ENCODE measurements at regions not wholly inside any gene's neighbourhood (a gene's known extent, or its start where the extent isn't known, plus 50 kb on each side); places are given as distances from the start of the nearest gene placed in this dataset.
"Not testable (repeated sequence)": the region's sequence is repeated elsewhere in the genome, so short reads cannot be mapped to it uniquely, and the experiment has no call there.

- DNase-seq (ENCODE audit: extremely low read depth in 1 of 11, low read depth in 9 of 11, low spot score in 4 of 11): no peak
These were observed 498.6 kb downstream of the GRXCR1 start for GRCh38 chr4:43391069-43391468.

DNA sequence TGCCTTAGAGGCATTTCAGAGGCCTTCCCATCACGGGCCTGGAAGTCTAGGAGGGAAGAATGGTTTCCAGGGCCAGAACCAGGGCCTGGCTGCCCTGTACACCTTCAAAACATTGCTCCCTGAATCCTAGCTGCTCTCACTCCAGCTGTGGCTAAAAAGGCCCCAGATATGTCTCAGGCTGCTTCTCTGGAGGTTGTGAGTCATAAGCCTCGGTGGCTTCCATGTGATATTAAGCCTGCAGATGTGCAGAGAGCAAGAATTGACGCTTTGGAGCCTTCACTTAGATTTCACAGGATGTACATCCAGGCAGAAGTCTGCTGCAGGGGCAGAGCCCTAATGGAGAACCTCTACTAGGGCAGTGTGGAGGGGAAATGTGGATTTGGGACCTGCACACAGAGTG lies 502.5 kb downstream of the GRXCR1 start:
- no peak for DNase-seq (ENCODE audit: extremely low read depth in 1 of 11, low read depth in 9 of 11, low spot score in 4 of 11)

- no peak for DNase-seq (ENCODE audit: extremely low read depth in 1 of 11, low read depth in 9 of 11, low spot score in 4 of 11)
These were observed 507.2 kb downstream of the GRXCR1 start for GRCh38 chr4:43399726-43400125.

DNA sequence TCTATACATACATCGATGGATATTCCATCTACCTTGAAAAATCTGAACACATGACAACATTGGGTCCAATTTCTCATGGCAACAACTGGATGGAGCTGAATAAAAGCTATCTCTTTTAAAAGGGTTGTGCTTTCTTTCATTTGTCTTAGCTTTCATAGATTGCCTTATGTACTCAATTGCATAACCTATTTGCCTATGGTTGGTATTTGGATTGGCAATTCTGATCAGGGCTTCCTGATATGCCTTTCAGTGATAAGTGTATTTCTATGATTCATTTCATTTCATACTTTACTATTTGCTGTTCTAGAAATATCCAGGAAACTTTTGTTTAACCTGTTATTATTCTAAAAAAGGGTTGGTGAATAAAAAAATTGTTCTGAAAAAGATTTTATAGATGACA lies 509.9 kb downstream of the GRXCR1 start:
- no peak for DNase-seq (ENCODE audit: extremely low read depth in 1 of 11, low read depth in 9 of 11, low spot score in 4 of 11)

GRCh38 chr4:43410636-43411035 lies 518.1 kb downstream of the GRXCR1 start:
- DNase-seq (ENCODE audit: extremely low read depth in 1 of 11, low read depth in 9 of 11, low spot score in 4 of 11): no peak

GRCh38 chr4:43411226-43411625 lies 518.7 kb downstream of the GRXCR1 start:
- no peak for DNase-seq (ENCODE audit: extremely low read depth in 1 of 11, low read depth in 9 of 11, low spot score in 4 of 11)

- DNase-seq (ENCODE audit: extremely low read depth in 1 of 11, low read depth in 9 of 11, low spot score in 4 of 11): no peak
These were observed 530.8 kb downstream of the GRXCR1 start for GRCh38 chr4:43423276-43423675.

GRCh38 chr4:43425206-43425605 lies 532.7 kb downstream of the GRXCR1 start:
- DNase-seq (ENCODE audit: extremely low read depth in 1 of 11, low read depth in 9 of 11, low spot score in 4 of 11): no peak

- no peak for DNase-seq (ENCODE audit: extremely low read depth in 1 of 11, low read depth in 9 of 11, low spot score in 4 of 11)
These were observed 542.8 kb downstream of the GRXCR1 start for GRCh38 chr4:43435291-43435690.

DNA sequence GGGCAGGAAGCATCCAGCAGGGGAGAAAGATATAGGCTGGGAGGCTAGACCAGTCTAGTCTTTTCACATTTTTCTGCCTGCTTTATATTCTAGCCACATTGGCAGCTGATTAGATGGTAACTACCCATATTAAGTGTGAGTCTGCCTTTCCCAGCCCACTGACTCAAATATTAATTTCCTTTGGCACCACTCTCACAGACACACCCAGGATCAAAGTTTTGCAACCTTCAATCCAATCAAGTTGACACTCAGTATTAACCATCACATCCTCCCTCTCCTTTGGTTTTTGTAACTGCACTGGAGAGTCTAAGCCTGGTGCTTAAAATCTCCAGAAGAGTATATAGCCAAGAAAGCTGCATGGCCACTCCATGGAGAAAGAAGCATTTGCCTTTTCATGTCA lies 560.4 kb downstream of the GRXCR1 start:
- no peak for DNase-seq (ENCODE audit: extremely low read depth in 1 of 11, low read depth in 9 of 11, low spot score in 4 of 11)

DNA sequence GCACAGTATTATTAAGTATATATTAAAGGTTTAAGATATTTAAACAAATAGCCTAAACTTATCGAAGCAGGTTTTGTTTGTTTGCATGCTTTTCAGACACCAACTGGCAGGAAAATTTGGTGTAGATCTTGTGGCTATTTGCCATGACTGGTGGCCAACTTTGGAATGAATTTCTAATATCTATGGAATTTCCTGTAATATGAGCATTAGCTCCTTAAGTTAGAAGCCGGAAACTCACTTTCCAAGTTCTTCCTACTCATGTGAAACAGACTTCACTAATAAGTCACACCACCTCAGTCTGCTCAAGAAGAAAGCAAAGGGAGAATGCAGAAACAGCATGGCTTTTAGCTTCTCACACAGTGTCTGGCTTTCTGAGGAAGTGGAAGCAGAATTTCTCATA lies 563.9 kb downstream of the GRXCR1 start:
- no peak for DNase-seq (ENCODE audit: extremely low read depth in 1 of 11, low read depth in 9 of 11, low spot score in 4 of 11)

DNA sequence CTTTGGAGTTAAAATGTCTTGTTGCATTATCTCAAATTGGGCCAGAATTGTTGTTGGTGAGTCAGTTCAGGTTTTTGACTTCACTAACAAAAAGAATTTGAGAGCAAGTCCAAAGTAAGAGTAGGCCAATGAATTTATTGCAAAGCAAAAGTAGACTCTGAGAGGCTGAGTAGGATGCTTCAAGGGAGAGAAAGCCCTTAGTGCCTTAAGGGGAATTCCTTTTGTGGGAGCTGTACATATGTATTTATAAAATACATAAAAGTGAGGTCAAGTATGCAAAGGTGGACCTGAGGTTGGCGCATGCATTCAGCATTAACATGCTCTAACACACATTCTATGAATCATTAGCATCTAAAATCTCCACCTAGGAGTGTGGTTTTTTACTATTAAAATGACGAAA lies 565.4 kb downstream of the GRXCR1 start:
- no peak for DNase-seq (ENCODE audit: extremely low read depth in 1 of 11, low read depth in 9 of 11, low spot score in 4 of 11)

DNA sequence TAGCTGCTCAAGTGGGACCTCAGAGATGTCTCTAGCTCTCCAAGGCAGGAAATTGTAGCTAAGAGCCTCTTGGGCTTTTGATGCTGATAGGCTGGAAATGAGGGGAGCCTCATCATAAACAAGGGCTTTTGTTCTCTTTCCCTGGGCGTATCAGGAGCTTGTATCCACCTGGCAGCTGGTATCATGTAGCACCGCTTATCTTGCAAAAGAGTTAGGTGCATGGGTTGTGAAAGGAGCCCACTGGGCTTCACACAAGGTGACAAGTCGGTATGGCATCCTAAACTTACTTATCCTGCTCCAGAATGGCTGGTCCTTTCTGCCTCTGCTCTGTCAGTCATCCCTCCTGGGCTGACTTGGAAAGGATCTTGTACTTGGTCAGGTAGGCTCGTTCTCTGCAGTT lies 565.8 kb downstream of the GRXCR1 start:
- no peak for DNase-seq (ENCODE audit: extremely low read depth in 1 of 11, low read depth in 9 of 11, low spot score in 4 of 11)

DNA sequence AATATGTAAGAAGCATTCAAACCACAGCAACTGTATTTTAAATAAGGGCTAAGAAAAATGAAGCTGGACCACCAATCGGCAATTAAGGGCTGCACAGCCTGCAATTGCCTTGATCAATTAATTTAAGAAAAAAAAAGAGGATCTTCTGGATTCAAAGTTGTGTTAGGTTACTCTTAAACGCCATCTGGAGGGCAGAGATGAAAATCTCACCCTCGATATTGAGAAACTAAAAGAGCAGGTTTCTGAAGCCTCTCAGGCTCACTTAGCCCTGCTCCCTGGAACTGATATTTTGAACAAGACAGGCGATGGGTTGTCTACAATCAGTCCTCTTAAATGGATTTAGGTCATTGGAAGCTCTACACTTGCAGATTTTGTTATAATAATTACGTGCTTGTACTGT lies 579.4 kb downstream of the GRXCR1 start:
- DNase-seq (ENCODE audit: extremely low read depth in 1 of 11, low read depth in 9 of 11, low spot score in 4 of 11): no peak

DNA sequence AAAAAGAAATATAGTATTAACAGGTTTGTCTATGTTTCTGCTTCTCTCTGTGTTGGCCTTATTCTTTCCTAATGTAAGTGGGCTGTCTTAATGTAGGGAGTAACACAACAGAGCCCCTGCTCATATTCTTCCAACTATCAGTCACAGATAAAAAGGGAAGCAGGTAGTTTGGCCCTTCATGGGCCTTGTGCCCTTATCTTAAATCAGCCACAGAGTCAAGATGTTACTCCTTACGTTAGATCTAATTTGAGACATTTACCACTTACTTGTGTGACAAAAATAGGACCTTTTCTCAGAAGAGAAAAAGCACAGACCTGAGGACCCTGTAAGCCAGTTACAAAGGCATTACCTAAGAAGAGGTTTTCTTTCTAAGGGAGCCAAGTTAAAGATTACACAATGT lies 589.0 kb downstream of the GRXCR1 start:
- DNase-seq (ENCODE audit: extremely low read depth in 1 of 11, low read depth in 9 of 11, low spot score in 4 of 11): no peak

DNA sequence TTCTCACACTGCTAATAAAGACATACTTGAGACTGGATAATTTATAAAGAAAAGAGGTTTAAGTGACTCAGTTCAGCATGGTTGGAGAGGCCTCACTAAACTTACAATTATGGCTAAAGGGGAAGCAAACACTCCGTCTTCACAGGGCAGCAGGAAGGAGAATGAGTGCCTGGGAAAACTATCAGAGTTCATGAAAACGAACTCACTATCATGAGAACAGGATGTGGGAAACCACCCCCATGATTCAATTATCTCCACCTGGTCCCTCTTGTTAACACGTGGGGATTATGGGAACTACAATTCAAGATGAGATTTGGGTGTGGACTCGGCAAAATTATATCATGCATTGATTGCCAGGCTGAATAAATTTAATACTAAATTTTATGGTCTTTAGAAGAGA lies 592.7 kb downstream of the GRXCR1 start:
- no peak for DNase-seq (ENCODE audit: extremely low read depth in 1 of 11, low read depth in 9 of 11, low spot score in 4 of 11)

DNA sequence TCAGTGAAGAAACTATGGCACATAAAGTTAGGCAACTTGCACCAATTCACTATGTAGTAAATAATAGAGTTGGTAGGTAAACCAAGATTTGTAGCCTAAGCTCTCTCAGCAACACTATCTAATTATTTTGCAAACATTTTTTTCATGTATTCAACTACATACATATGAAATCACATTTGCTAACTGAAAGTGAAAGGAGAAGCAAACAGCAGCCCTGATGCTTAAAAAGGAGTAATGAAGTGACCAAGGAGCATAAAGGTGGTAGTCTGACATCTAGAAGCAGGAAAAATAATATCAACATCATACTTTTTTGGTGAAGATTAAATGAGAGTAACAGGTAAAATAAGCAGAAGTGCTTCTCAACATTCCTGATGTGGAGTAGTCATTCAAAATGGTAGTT lies 603.7 kb downstream of the GRXCR1 start:
- DNase-seq (ENCODE audit: extremely low read depth in 1 of 11, low read depth in 9 of 11, low spot score in 4 of 11): no peak

- DNase-seq (ENCODE audit: extremely low read depth in 1 of 11, low read depth in 9 of 11, low spot score in 4 of 11): no peak
These were observed 604.1 kb downstream of the GRXCR1 start for GRCh38 chr4:43496602-43497001.

- not testable (repeated sequence) for DNase-seq (ENCODE audit: extremely low read depth in 1 of 11, low read depth in 9 of 11, low spot score in 4 of 11)
These were observed 613.3 kb downstream of the GRXCR1 start for GRCh38 chr4:43505823-43506222.

DNA sequence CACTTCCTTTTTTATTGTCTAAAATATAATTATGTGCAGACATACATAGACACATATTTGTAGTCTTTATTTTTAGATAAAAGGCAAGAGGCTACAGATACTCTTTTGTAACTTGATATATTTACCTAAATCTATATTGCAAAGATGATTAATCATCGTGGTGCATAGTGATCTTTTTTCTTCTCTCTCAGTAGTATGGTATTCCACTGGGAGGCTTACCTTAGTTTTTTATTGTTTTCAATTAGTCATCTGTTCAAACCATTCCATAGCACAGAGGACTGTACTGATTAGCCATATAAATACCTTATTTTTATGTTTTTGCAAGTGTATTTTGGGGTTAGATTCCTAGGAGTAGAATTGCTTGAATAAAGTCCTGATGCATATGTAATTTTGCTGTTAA lies 619.7 kb downstream of the GRXCR1 start:
- no peak for DNase-seq (ENCODE audit: extremely low read depth in 1 of 11, low read depth in 9 of 11, low spot score in 4 of 11)

DNA sequence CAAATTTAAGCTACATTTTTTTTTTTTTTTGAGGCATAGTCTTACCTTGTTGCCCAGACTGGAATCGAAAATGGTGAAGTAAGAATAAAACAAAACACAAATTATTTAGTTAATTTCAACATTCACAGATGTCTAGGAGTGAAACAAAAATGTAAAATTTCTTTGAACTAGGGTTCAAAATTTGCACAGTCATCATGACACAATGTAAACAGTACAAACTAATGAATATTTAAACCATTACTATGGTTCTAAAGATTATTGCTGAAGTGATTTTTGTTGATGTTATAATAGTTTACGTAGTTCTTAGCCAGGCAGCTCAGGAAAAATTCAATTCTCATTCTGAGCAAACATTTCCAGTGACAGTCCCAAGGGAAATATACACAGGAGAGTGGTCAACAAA lies 633.1 kb downstream of the GRXCR1 start:
- no peak for DNase-seq (ENCODE audit: extremely low read depth in 1 of 11, low read depth in 9 of 11, low spot score in 4 of 11)

DNA sequence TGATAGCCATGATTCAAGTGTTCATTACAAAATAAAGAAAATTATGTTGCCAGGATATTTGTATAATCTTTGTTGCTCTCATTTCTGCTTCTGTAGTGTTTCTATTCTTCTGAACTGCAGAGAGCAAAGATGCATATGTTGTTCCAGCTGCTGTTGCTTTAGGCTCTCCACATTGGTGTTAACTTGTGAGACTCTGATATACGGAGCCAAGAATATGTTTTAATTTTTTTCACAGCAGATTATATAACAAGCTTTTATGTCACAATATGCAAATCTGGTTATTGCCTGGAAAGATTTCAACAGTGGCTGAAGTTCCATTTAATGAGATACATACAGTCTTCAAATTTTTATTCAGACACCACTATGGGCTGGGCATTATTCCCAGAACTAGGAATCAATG lies 655.0 kb downstream of the GRXCR1 start:
- no peak for DNase-seq (ENCODE audit: extremely low read depth in 1 of 11, low read depth in 9 of 11, low spot score in 4 of 11)
